ENCODE measurements at regions not wholly inside any gene's neighbourhood (a gene's known extent, or its start where the extent isn't known, plus 50 kb on each side); places are given as distances from the start of the nearest gene placed in this dataset.

GRCh38 chr21:38599381-38599975 lies 101.2 kb upstream of the ERG start:
- Mint-ChIP-seq H3K4me1 (no peaks in the 10 kb centered on the region), H3K4me3 (no peak overlapping the region), H3K27me3 (peaks cover 4% of the 10 kb centered on the region), H3K9me3 (no peaks in the 10 kb centered on the region), H3K36me3 (no peaks in the 10 kb centered on the region), H3K27ac (no peak overlapping the region)
- CTCF ChIA-PET = no interaction called here
- DNase-seq = no peak

GRCh38 chr21:38600106-38600505 lies 101.8 kb upstream of the ERG start:
- Mint-ChIP-seq H3K4me1 (no peaks in the 10 kb centered on the region), H3K27ac (no peak overlapping the region), H3K4me3 (no peak overlapping the region), H3K36me3 (no peaks in the 10 kb centered on the region), H3K9me3 (no peaks in the 10 kb centered on the region), H3K27me3 (peaks cover 4% of the 10 kb centered on the region)
- CTCF ChIA-PET = no interaction called here
- DNase-seq = no peak

GRCh38 chr21:38605236-38605635 lies 107.0 kb upstream of the ERG start:
- no peaks in the 10 kb centered on the region for H3K9me3 Mint-ChIP-seq
- CTCF ChIA-PET = no interaction called here
- no peak overlapping the region for H3K4me3 Mint-ChIP-seq
- no peaks in the 10 kb centered on the region for H3K27me3 Mint-ChIP-seq
- no peak for DNase-seq
- H3K36me3 Mint-ChIP-seq = no peaks in the 10 kb centered on the region
- no peaks in the 10 kb centered on the region for H3K4me1 Mint-ChIP-seq
- H3K27ac Mint-ChIP-seq = no peak overlapping the region

- H3K27me3 Mint-ChIP-seq = peaks cover 3% of the 10 kb centered on the region
- no peak overlapping the region for H3K4me3 Mint-ChIP-seq
- CTCF ChIA-PET = no interaction called here
- no peak for DNase-seq
- no peaks in the 10 kb centered on the region for H3K4me1 Mint-ChIP-seq
- no peak overlapping the region for H3K27ac Mint-ChIP-seq
- no peaks in the 10 kb centered on the region for H3K36me3 Mint-ChIP-seq
- H3K9me3 Mint-ChIP-seq = no peaks in the 10 kb centered on the region
Measured at GRCh38 chr21:38609580-38609979, 111.3 kb upstream of the ERG start.

- CTCF ChIA-PET = no interaction called here
- Mint-ChIP-seq H3K36me3 (no peaks in the 10 kb centered on the region), H3K9me3 (no peaks in the 10 kb centered on the region), H3K4me3 (no peak overlapping the region), H3K27ac (no peak overlapping the region), H3K27me3 (peaks cover 3% of the 10 kb centered on the region), H3K4me1 (no peaks in the 10 kb centered on the region)
- no peak for DNase-seq
Measured at GRCh38 chr21:38610623-38611251, 112.5 kb upstream of the ERG start.

GRCh38 chr21:38611277-38611676 lies 113.0 kb upstream of the ERG start:
- DNase-seq = no peak
- peaks cover 3% of the 10 kb centered on the region for H3K27me3 Mint-ChIP-seq
- H3K4me1 Mint-ChIP-seq = no peaks in the 10 kb centered on the region
- H3K27ac Mint-ChIP-seq = no peak overlapping the region
- CTCF ChIA-PET = no interaction called here
- no peaks in the 10 kb centered on the region for H3K36me3 Mint-ChIP-seq
- no peak overlapping the region for H3K4me3 Mint-ChIP-seq
- no peaks in the 10 kb centered on the region for H3K9me3 Mint-ChIP-seq

GRCh38 chr21:38613686-38614085 lies 115.4 kb upstream of the ERG start:
- Mint-ChIP-seq H3K27ac (no peak overlapping the region), H3K36me3 (no peaks in the 10 kb centered on the region), H3K4me3 (no peak overlapping the region), H3K9me3 (no peaks in the 10 kb centered on the region), H3K4me1 (no peaks in the 10 kb centered on the region), H3K27me3 (peaks cover 3% of the 10 kb centered on the region)
- CTCF ChIA-PET = no interaction called here
- no peak for DNase-seq

GRCh38 chr21:38614558-38614957 lies 116.3 kb upstream of the ERG start:
- no peak for DNase-seq
- Mint-ChIP-seq H3K36me3 (no peaks in the 10 kb centered on the region), H3K4me1 (no peaks in the 10 kb centered on the region), H3K9me3 (no peaks in the 10 kb centered on the region), H3K27me3 (peaks cover 3% of the 10 kb centered on the region), H3K27ac (no peak overlapping the region), H3K4me3 (no peak overlapping the region)
- CTCF ChIA-PET = no interaction called here

- no peaks in the 10 kb centered on the region for H3K36me3 Mint-ChIP-seq
- H3K9me3 Mint-ChIP-seq = no peaks in the 10 kb centered on the region
- H3K4me1 Mint-ChIP-seq = no peaks in the 10 kb centered on the region
- H3K27ac Mint-ChIP-seq = no peak overlapping the region
- H3K4me3 Mint-ChIP-seq = no peak overlapping the region
- DNase-seq = no peak
- CTCF ChIA-PET = no interaction called here
- no peaks in the 10 kb centered on the region for H3K27me3 Mint-ChIP-seq
Measured at GRCh38 chr21:38619480-38619879, 121.2 kb upstream of the ERG start.

- Mint-ChIP-seq H3K27me3 (no peaks in the 10 kb centered on the region), H3K27ac (no peak overlapping the region), H3K4me1 (no peaks in the 10 kb centered on the region), H3K36me3 (no peaks in the 10 kb centered on the region), H3K9me3 (no peaks in the 10 kb centered on the region), H3K4me3 (no peak overlapping the region)
- CTCF ChIA-PET = no interaction called here
- no peak for DNase-seq
Measured at GRCh38 chr21:38619992-38620479, 121.8 kb upstream of the ERG start.

GRCh38 chr21:38621132-38621531 lies 122.9 kb upstream of the ERG start:
- H3K9me3 Mint-ChIP-seq = no peaks in the 10 kb centered on the region

GRCh38 chr21:38622081-38622826 lies 124.0 kb upstream of the ERG start:
- no peaks in the 10 kb centered on the region for H3K27me3 Mint-ChIP-seq
- no peaks in the 10 kb centered on the region for H3K36me3 Mint-ChIP-seq
- CTCF ChIA-PET = no interaction called here
- H3K9me3 Mint-ChIP-seq = no peaks in the 10 kb centered on the region
- no peak for DNase-seq
- no peak overlapping the region for H3K27ac Mint-ChIP-seq
- H3K4me3 Mint-ChIP-seq = no peak overlapping the region
- no peaks in the 10 kb centered on the region for H3K4me1 Mint-ChIP-seq

More at GRCh38 chr21:38621132-38621531, 122.9 kb upstream of the ERG start:
- no peaks in the 10 kb centered on the region for H3K4me1 Mint-ChIP-seq
- CTCF ChIA-PET = no interaction called here
- DNase-seq = no peak
- H3K27me3 Mint-ChIP-seq = no peaks in the 10 kb centered on the region
- no peak overlapping the region for H3K27ac Mint-ChIP-seq
- no peaks in the 10 kb centered on the region for H3K36me3 Mint-ChIP-seq
- no peak overlapping the region for H3K4me3 Mint-ChIP-seq

GRCh38 chr21:38622827-38623209 lies 124.5 kb upstream of the ERG start:
- Mint-ChIP-seq H3K4me1 (no peaks in the 10 kb centered on the region), H3K4me3 (no peak overlapping the region), H3K27me3 (no peaks in the 10 kb centered on the region), H3K9me3 (no peaks in the 10 kb centered on the region), H3K36me3 (no peaks in the 10 kb centered on the region), H3K27ac (no peak overlapping the region)
- DNase-seq = no peak
- CTCF ChIA-PET = no interaction called here

- Mint-ChIP-seq H3K9me3 (no peaks in the 10 kb centered on the region), H3K4me1 (no peaks in the 10 kb centered on the region)
- no peak for DNase-seq
Measured at GRCh38 chr21:38623552-38623951, 125.3 kb upstream of the ERG start.

GRCh38 chr21:38625000-38625399 lies 126.7 kb upstream of the ERG start:
- Mint-ChIP-seq H3K4me1 (no peaks in the 10 kb centered on the region), H3K36me3 (no peaks in the 10 kb centered on the region), H3K4me3 (no peak overlapping the region), H3K27ac (no peak overlapping the region), H3K9me3 (no peaks in the 10 kb centered on the region), H3K27me3 (peaks cover 4% of the 10 kb centered on the region)
- CTCF ChIA-PET = no interaction called here
- no peak for DNase-seq

More at GRCh38 chr21:38623552-38623951, 125.3 kb upstream of the ERG start:
- CTCF ChIA-PET = no interaction called here
- H3K4me3 Mint-ChIP-seq = no peak overlapping the region
- H3K36me3 Mint-ChIP-seq = no peaks in the 10 kb centered on the region
- peaks cover 2% of the 10 kb centered on the region for H3K27me3 Mint-ChIP-seq
- no peak overlapping the region for H3K27ac Mint-ChIP-seq
